A673 (cell line): ENCODE measurements at regions not wholly inside any gene's neighbourhood (a gene's known extent, or its start where the extent isn't known, plus 50 kb on each side); places are given as distances from the start of the nearest gene placed in this dataset.

ENCODE experiments used
- CTCF ChIP-seq: fragments of 300-800, 200-600 bp; sonication (generic); conservative IDR thresholded peaks from 2 replicates; pipeline ENCODE4 v1.5.1; 2017; ENCODE audit warnings: low read depth, mild to moderate bottlenecking, antibody characterized with exemption, low read length, moderate library complexity, mixed read lengths
- EZH2 ChIP-seq: fragments of 200-600 bp; sonication (generic); IDR thresholded peaks from 2 replicates; pipeline ENCODE4 v1.6.1; 2017; ENCODE audit warnings: borderline replicate concordance, low read depth, mild to moderate bottlenecking, mixed read lengths, antibody characterized with exemption, low read length; ENCODE audit not compliant: poor library complexity, severe bottlenecking

GRCh38 chrX:40418146-40418812, 162.5 kb upstream of the ATP6AP2 start:
- TF ChIP-seq CTCF (no peak), EZH2 (no peak)
